Mucosa of descending colon (tissue), 3 donors: ENCODE measurements at regions not wholly inside any gene's neighbourhood (a gene's known extent, or its start where the extent isn't known, plus 50 kb on each side); places are given as distances from the start of the nearest gene placed in this dataset.

Experiments used
- ATAC-seq: fragments of 200-7000 bp; cut with Tn5 transposase; one replicate; pipeline ENCODE4 v1.9.1; 2020; ENCODE audit warnings: mild to moderate bottlenecking, moderate library complexity
- DNase-seq, 3 donors: peaks; one replicate each; pipeline ENCODE4 v3.0.0-alpha.2; 2020
- H3K36me3 ChIP-seq: fragments of 200-600 bp; one replicate; pipeline ENCODE4 v1.8.0; 2021; ENCODE audit warnings: low read depth, mild to moderate bottlenecking
- H3K4me1 ChIP-seq: fragments of 200-600 bp; one replicate; pipeline ENCODE4 v1.8.0; 2021; ENCODE audit warnings: low read depth, mild to moderate bottlenecking
- H3K4me3 ChIP-seq: fragments of 200-600 bp; one replicate; pipeline ENCODE4 v1.8.0; 2021; ENCODE audit warnings: mild to moderate bottlenecking
- H3K9me3 ChIP-seq: fragments of 200-600 bp; one replicate; pipeline ENCODE4 v1.8.0; 2021; ENCODE audit warnings: mild to moderate bottlenecking
- intact Hi-C, 2 donors: fragments of 100-400 bp; cut with DNase I in 1 of 2; cut with micrococcal nuclease in 1 of 2; formaldehyde crosslinking; loops; one replicate each; pipeline versions ENCODE4 v1.11.0 to v1.11.1; 2022; cut with DNase I, micrococcal nuclease
- TF ChIP-seq, protein P1 (sequence below): fragments of 200-600 bp; IDR thresholded peaks from one replicate; pipeline ENCODE4 v1.8.0; 2022; ENCODE audit warnings: antibody characterized with exemption, mild to moderate bottlenecking
- donor health status: DM: no; HTN: no; CAD: no; lungs with moderate emphysema.
- donor health status: DM: no; HTN: no; CAD: no.
- donor health status: DM: no; HTN: yes; CAD: no.

- DNase-seq (no peak), ATAC-seq (no peak)
- H3K9me3 ChIP-seq = no peaks in the 10 kb centered on the region
- H3K4me3 ChIP-seq = no peak overlapping the region
- no peaks in the 10 kb centered on the region for H3K4me1 ChIP-seq
- intact Hi-C loops = no loop called here
- H3K36me3 ChIP-seq = no peaks in the 10 kb centered on the region
- TF ChIP-seq, protein P1, sequence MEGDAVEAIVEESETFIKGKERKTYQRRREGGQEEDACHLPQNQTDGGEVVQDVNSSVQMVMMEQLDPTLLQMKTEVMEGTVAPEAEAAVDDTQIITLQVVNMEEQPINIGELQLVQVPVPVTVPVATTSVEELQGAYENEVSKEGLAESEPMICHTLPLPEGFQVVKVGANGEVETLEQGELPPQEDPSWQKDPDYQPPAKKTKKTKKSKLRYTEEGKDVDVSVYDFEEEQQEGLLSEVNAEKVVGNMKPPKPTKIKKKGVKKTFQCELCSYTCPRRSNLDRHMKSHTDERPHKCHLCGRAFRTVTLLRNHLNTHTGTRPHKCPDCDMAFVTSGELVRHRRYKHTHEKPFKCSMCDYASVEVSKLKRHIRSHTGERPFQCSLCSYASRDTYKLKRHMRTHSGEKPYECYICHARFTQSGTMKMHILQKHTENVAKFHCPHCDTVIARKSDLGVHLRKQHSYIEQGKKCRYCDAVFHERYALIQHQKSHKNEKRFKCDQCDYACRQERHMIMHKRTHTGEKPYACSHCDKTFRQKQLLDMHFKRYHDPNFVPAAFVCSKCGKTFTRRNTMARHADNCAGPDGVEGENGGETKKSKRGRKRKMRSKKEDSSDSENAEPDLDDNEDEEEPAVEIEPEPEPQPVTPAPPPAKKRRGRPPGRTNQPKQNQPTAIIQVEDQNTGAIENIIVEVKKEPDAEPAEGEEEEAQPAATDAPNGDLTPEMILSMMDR = no peak
These were observed 261.4 kb upstream of the MEX3C start for GRCh38 chr18:51458861-51459260.

GRCh38 chr18:51461956-51462355, 264.5 kb upstream of the MEX3C start:
- Histone ChIP-seq H3K4me1 (no peaks in the 10 kb centered on the region), H3K4me3 (no peak overlapping the region), H3K36me3 (no peaks in the 10 kb centered on the region), H3K9me3 (no peaks in the 10 kb centered on the region)
- intact Hi-C loops = no loop called here
- DNase-seq (no peak), ATAC-seq (no peak)
- TF ChIP-seq, protein P1 = no peak

- ATAC-seq = no peak
- TF ChIP-seq, protein P1 = no peak
- H3K4me3 ChIP-seq = no peak overlapping the region
- H3K36me3 ChIP-seq = no peaks in the 10 kb centered on the region
- no peak for DNase-seq
- intact Hi-C loops = no loop called here
- H3K9me3 ChIP-seq = no peaks in the 10 kb centered on the region
- H3K4me1 ChIP-seq = no peaks in the 10 kb centered on the region
These were observed 266.1 kb upstream of the MEX3C start for GRCh38 chr18:51463483-51464136.

- DNase-seq = no peak
- Histone ChIP-seq H3K9me3 (no peaks in the 10 kb centered on the region), H3K36me3 (no peaks in the 10 kb centered on the region), H3K4me1 (no peaks in the 10 kb centered on the region), H3K4me3 (no peak overlapping the region)
- intact Hi-C loops = no loop called here
- no peak for ATAC-seq
- TF ChIP-seq, protein P1 = no peak
These were observed 281.4 kb upstream of the MEX3C start for GRCh38 chr18:51478908-51479307.

- TF ChIP-seq, protein P1 = no peak
- Histone ChIP-seq H3K36me3 (no peaks in the 10 kb centered on the region), H3K4me3 (no peak overlapping the region), H3K9me3 (no peaks in the 10 kb centered on the region), H3K4me1 (no peaks in the 10 kb centered on the region)
- ATAC-seq = no peak
- DNase-seq = no peak
- intact Hi-C loops = no loop called here
These were observed 282.3 kb upstream of the MEX3C start for GRCh38 chr18:51479736-51480135.
